Suprapubic skin (tissue), 4 donors: ENCODE measurements at regions not wholly inside any gene's neighbourhood (a gene's known extent, or its start where the extent isn't known, plus 50 kb on each side); places are given as distances from the start of the nearest gene placed in this dataset.

ENCODE experiments used
- CTCF ChIP-seq, 2 donors: fragments of 200-600 bp in 1 of 2; fragments of 450-650 bp in 1 of 2; sonication (generic) in 1 of 2; IDR thresholded peaks; one replicate each; pipeline ENCODE4 v1.5.1; 2016 to 2019; ENCODE audit warnings: antibody characterized with exemption in 2 of 2, mild to moderate bottlenecking in 1 of 2, moderate library complexity in 1 of 2
- EP300 ChIP-seq: sonication (generic); formaldehyde crosslinking; IDR thresholded peaks from one replicate; pipeline ENCODE4 v1.6.1; 2017; ENCODE audit warnings: antibody characterized with exemption
- POLR2A ChIP-seq, 2 donors: fragments of 450-650 bp; IDR thresholded peaks; one replicate each; pipeline ENCODE4 v1.6.1; 2017; ENCODE audit warnings: antibody characterized with exemption in 2 of 2, mild to moderate bottlenecking in 2 of 2, moderate library complexity in 2 of 2
- POLR2AphosphoS5 ChIP-seq, 3 donors: sonication (generic); formaldehyde crosslinking; IDR thresholded peaks; one replicate each; pipeline ENCODE4 v1.6.1; 2017; ENCODE audit warnings: antibody characterized with exemption in 3 of 3

GRCh38 chr7:26593896-26594295, 270.5 kb downstream of the SKAP2 start:
- TF ChIP-seq CTCF (IDR thresholded peaks at IDR 0.05) = no peak
- TF ChIP-seq POLR2AphosphoS5 (IDR thresholded peaks at IDR 0.05) = no peak
- TF ChIP-seq POLR2A (IDR thresholded peaks at IDR 0.05) = no peak
- TF ChIP-seq EP300 = no peak
